ENCODE measurements at regions not wholly inside any gene's neighbourhood (a gene's known extent, or its start where the extent isn't known, plus 50 kb on each side); places are given as distances from the start of the nearest gene placed in this dataset.

- TF ChIP-seq CTCF (IDR thresholded peaks at IDR 0.05) (no peak), POLR2A (IDR thresholded peaks at IDR 0.05) (no peak)
Measured at GRCh38 chr2:67565761-67566160, 168.6 kb downstream of the ETAA1 start.
